ENCODE measurements at regions not wholly inside any gene's neighbourhood (a gene's known extent, or its start where the extent isn't known, plus 50 kb on each side); places are given as distances from the start of the nearest gene placed in this dataset.

DNA sequence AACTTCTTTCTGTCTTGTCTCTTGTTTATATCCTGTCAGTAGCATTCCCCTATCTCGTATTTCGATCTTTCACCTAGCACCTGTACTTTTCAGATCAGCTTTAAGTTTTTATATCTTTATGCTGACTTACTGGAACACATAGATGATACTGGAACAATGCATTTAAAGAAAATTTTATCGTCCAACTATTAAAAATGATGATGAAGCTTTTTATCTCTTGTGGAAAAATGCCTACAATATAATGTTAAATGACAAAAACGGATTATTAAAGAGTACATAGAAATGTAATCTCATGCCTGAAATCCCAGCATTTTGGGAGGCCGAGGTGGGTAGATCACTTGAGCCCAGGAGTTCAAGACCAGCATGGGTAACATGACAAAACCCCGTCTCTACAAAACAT, 139.5 kb downstream of the ZPLD1 start:
- H3K4me2 ChIP-seq, result no peak overlapping the region
- POLR2A ChIA-PET, result no interaction called here
- DNase-seq (ENCODE audit: low read depth in 1 of 2, low spot score in 1 of 2) (no peak), ATAC-seq (no peak), FAIRE-seq (no peak)
- no peaks in the 10 kb centered on the region for H3K9me3 ChIP-seq
- no peaks in the 10 kb centered on the region for H3K4me1 ChIP-seq
- H3K4me3 ChIP-seq, result no peak overlapping the region
- no peak overlapping the region for H3K27ac ChIP-seq
- CTCF ChIA-PET, result no interaction called here
- TF ChIP-seq MAZ (IDR thresholded peaks at IDR 0.05; ENCODE audit: borderline replicate concordance, low read depth, low read length), result no peak
- no peak for TF ChIP-seq HEYL (CRISPR knock-in tag; IDR thresholded peaks at IDR 0.05)
- TF ChIP-seq MAFK (IDR thresholded peaks at IDR 0.05; ENCODE audit: partially characterized antibody), result peak; percentile 55
- no peak for TF ChIP-seq ZC3H11A (IDR thresholded peaks at IDR 0.05)
- no peak for TF ChIP-seq CBX8 (IDR thresholded peaks at IDR 0.05)
- WGBS (ENCODE audit: missing lambda C conversion rate), result 18% methylated on average over 6 of the region's 6 CpGs

- 7% methylated on average over 1 of the region's 1 CpG for WGBS (ENCODE audit: missing lambda C conversion rate)
- no peak for DNase-seq (ENCODE audit: low read depth in 1 of 2, low spot score in 1 of 2)
- CTCF ChIA-PET, result no interaction called here
Observed at GRCh38 chr3:102576651-102577050, 141.8 kb downstream of the ZPLD1 start.

DNA sequence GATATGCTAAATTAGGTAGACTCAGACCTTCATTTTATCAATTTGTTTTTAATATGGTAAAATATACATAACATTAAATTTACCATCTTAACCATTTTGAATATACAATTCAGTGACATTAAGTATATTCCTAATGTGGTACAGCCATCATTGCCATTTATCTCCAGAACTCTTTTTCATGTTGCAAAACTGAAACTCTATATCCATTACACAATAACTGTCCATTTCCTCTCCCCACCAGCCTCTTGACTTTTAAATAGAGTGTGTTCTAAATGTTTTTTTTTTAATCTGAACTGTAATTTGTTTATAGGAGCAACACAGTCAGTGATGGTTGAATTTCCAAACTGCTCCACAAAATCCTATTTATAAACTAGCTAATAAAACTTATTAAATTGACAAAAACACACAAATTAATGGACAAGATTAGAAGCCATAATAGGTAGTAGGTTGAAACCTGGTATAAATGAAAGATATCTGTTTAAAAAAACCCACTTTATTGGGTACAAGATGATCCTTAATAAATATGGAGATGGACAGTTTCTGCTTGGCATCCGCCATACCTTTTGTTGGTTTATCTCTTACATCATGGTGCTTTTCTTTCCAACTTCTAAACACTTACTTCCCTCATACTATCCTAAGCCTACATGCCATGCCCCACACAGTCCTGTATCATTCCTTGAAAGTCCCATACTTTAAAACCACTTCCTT, 142.4 kb downstream of the ZPLD1 start:
- H3K4me2 ChIP-seq, result no peak overlapping the region
- H3K9me3 ChIP-seq, result no peaks in the 10 kb centered on the region
- no peak overlapping the region for H3K27ac ChIP-seq
- H3K4me1 ChIP-seq, result no peaks in the 10 kb centered on the region
- DNase-seq (ENCODE audit: low read depth in 1 of 2, low spot score in 1 of 2) (no peak), FAIRE-seq (no peak), ATAC-seq (no peak)
- WGBS (ENCODE audit: missing lambda C conversion rate), result 68% methylated on average over 1 of the region's 1 CpG
- H3K4me3 ChIP-seq, result no peak overlapping the region
- TF ChIP-seq, protein P1, sequence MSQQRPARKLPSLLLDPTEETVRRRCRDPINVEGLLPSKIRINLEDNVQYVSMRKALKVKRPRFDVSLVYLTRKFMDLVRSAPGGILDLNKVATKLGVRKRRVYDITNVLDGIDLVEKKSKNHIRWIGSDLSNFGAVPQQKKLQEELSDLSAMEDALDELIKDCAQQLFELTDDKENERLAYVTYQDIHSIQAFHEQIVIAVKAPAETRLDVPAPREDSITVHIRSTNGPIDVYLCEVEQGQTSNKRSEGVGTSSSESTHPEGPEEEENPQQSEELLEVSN (IDR thresholded peaks at IDR 0.05; ENCODE audit: borderline replicate concordance, low read depth), result no peak
- no peak for TF ChIP-seq HMGXB4 (CRISPR knock-in tag; IDR thresholded peaks at IDR 0.05; ENCODE audit: borderline replicate concordance)
- no peak for TF ChIP-seq TP53 (CRISPR knock-in tag; IDR thresholded peaks at IDR 0.05)
- no peak for TF ChIP-seq SREBF2 (IDR thresholded peaks at IDR 0.05)
- no peak for TF ChIP-seq MAZ (IDR thresholded peaks at IDR 0.05; ENCODE audit: borderline replicate concordance, low read depth, low read length)
- TF ChIP-seq HDAC2 (IDR thresholded peaks at IDR 0.05), result no peak
- TF ChIP-seq RFX5 (IDR thresholded peaks at IDR 0.05), result no peak
- TF ChIP-seq MAFK (IDR thresholded peaks at IDR 0.05; ENCODE audit: partially characterized antibody), result no peak
- TF ChIP-seq, protein P2, sequence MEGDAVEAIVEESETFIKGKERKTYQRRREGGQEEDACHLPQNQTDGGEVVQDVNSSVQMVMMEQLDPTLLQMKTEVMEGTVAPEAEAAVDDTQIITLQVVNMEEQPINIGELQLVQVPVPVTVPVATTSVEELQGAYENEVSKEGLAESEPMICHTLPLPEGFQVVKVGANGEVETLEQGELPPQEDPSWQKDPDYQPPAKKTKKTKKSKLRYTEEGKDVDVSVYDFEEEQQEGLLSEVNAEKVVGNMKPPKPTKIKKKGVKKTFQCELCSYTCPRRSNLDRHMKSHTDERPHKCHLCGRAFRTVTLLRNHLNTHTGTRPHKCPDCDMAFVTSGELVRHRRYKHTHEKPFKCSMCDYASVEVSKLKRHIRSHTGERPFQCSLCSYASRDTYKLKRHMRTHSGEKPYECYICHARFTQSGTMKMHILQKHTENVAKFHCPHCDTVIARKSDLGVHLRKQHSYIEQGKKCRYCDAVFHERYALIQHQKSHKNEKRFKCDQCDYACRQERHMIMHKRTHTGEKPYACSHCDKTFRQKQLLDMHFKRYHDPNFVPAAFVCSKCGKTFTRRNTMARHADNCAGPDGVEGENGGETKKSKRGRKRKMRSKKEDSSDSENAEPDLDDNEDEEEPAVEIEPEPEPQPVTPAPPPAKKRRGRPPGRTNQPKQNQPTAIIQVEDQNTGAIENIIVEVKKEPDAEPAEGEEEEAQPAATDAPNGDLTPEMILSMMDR (IDR thresholded peaks at IDR 0.05), result no peak
- POLR2A ChIA-PET, result no interaction called here
- CTCF ChIA-PET, result no interaction called here

More at GRCh38 chr3:102576651-102577050, 141.8 kb downstream of the ZPLD1 start:
- no peak for TF ChIP-seq ZFP36 (IDR thresholded peaks at IDR 0.05; ENCODE audit: borderline replicate concordance, partially characterized antibody)
- H3K4me2 ChIP-seq, result no peak overlapping the region
- FAIRE-seq (no peak), ATAC-seq (no peak)
- no peak overlapping the region for H3K27ac ChIP-seq
- no peak overlapping the region for H3K4me3 ChIP-seq
- POLR2A ChIA-PET, result no interaction called here
- H3K4me1 ChIP-seq, result no peaks in the 10 kb centered on the region
- no peaks in the 10 kb centered on the region for H3K9me3 ChIP-seq

- ATAC-seq, result no peak
- no peak for TF ChIP-seq PHF8 (IDR thresholded peaks at IDR 0.05; ENCODE audit: borderline replicate concordance, low read depth)
- TF ChIP-seq GATA3 (IDR thresholded peaks at IDR 0.05; ENCODE audit: borderline replicate concordance), result no peak
- TF ChIP-seq EP300 (IDR thresholded peaks at IDR 0.05), result no peak
- TF ChIP-seq FOSB (CRISPR knock-in tag; IDR thresholded peaks at IDR 0.05), result no peak
- TF ChIP-seq EHF (CRISPR knock-in tag; IDR thresholded peaks at IDR 0.05), result no peak
- TF ChIP-seq HOXB5 (CRISPR knock-in tag; IDR thresholded peaks at IDR 0.05), result no peak
- TF ChIP-seq, protein P3, sequence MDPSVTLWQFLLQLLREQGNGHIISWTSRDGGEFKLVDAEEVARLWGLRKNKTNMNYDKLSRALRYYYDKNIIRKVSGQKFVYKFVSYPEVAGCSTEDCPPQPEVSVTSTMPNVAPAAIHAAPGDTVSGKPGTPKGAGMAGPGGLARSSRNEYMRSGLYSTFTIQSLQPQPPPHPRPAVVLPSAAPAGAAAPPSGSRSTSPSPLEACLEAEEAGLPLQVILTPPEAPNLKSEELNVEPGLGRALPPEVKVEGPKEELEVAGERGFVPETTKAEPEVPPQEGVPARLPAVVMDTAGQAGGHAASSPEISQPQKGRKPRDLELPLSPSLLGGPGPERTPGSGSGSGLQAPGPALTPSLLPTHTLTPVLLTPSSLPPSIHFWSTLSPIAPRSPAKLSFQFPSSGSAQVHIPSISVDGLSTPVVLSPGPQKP (IDR thresholded peaks at IDR 0.05; ENCODE audit: low read depth, low read length), result no peak
- no peak for TF ChIP-seq RARB (CRISPR knock-in tag; IDR thresholded peaks at IDR 0.05)
- TF ChIP-seq KDM1A (IDR thresholded peaks at IDR 0.05; ENCODE audit: low read depth), result no peak
- no peak for TF ChIP-seq FOSL2 (IDR thresholded peaks at IDR 0.05)
- TF ChIP-seq FOSL2 (CRISPR knock-in tag; IDR thresholded peaks at IDR 0.05), result no peak
- TF ChIP-seq HEYL (CRISPR knock-in tag; IDR thresholded peaks at IDR 0.05), result no peak
- TF ChIP-seq BHLHE40 (IDR thresholded peaks at IDR 0.05; ENCODE audit: low read depth, low read length), result no peak
- no peak for TF ChIP-seq RNF2 (IDR thresholded peaks at IDR 0.05; ENCODE audit: borderline replicate concordance, low read depth)
- TF ChIP-seq TP53 (CRISPR knock-in tag; IDR thresholded peaks at IDR 0.05), result no peak
Observed at GRCh38 chr3:102580760-102581159, 145.9 kb downstream of the ZPLD1 start.

More at GRCh38 chr3:102580760-102581159, 145.9 kb downstream of the ZPLD1 start:
- Histone ChIP-seq H3K4me2 (no peak overlapping the region), H3K4me1 (no peaks in the 10 kb centered on the region), H3K9me3 (no peaks in the 10 kb centered on the region), H3K4me3 (no peak overlapping the region), H3K27ac (no peak overlapping the region)
- FAIRE-seq (no peak), DNase-seq (ENCODE audit: low read depth in 1 of 2, low spot score in 1 of 2) (no peak)
- ChIA-PET POLR2A (no interaction called here), CTCF (no interaction called here)

All from A549 (cell line).